GM12872 (cell line): ENCODE measurements at regions not wholly inside any gene's neighbourhood (a gene's known extent, or its start where the extent isn't known, plus 50 kb on each side); places are given as distances from the start of the nearest gene placed in this dataset.

Experiments
- CTCF ChIP-seq: IDR thresholded peaks from 3 replicates; pipeline ENCODE4 v1.5.1; 2011; ENCODE audit warnings: low read depth, mild to moderate bottlenecking, low read length, moderate library complexity; ENCODE audit not compliant: insufficient read depth

GRCh38 chr1:96519851-96520578 is 201.6 kb upstream of the PTBP2 start:
- TF ChIP-seq CTCF: no peak

- no peak for TF ChIP-seq CTCF
These were observed 201.0 kb upstream of the PTBP2 start for GRCh38 chr1:96520579-96520947.

- TF ChIP-seq CTCF: no peak
These were observed 200.6 kb upstream of the PTBP2 start for GRCh38 chr1:96521010-96521409.

- no peak for TF ChIP-seq CTCF
These were observed 199.4 kb upstream of the PTBP2 start for GRCh38 chr1:96521994-96522760.

- TF ChIP-seq CTCF: no peak
These were observed 198.7 kb upstream of the PTBP2 start for GRCh38 chr1:96522927-96523326.

- no peak for TF ChIP-seq CTCF
These were observed 197.5 kb upstream of the PTBP2 start for GRCh38 chr1:96524100-96524499.

GRCh38 chr1:96525657-96526557 is 195.7 kb upstream of the PTBP2 start:
- no peak for TF ChIP-seq CTCF
